ENCODE measurements at regions not wholly inside any gene's neighbourhood (a gene's known extent, or its start where the extent isn't known, plus 50 kb on each side); places are given as distances from the start of the nearest gene placed in this dataset.

- TF ChIP-seq HDGF (IDR thresholded peaks at IDR 0.05; ENCODE audit: borderline replicate concordance) (no peak), NFRKB (IDR thresholded peaks at IDR 0.05) (no peak), SP1 (IDR thresholded peaks at IDR 0.05) (no peak), BHLHE40 (IDR thresholded peaks at IDR 0.05; ENCODE audit: borderline replicate concordance) (no peak), FOXA1 (IDR thresholded peaks at IDR 0.05) (no peak), FOXK2 (IDR thresholded peaks at IDR 0.05) (no peak), LEF1 (IDR thresholded peaks at IDR 0.05; ENCODE audit: borderline replicate concordance) (no peak), L3MBTL2 (conservative IDR thresholded peaks at IDR 0.05) (no peak), FOXM1 (IDR thresholded peaks at IDR 0.05; ENCODE audit: borderline replicate concordance) (no peak), SUZ12 (IDR thresholded peaks at IDR 0.05) (no peak), ARNT (IDR thresholded peaks at IDR 0.05) (no peak), TARDBP (IDR thresholded peaks at IDR 0.05) (no peak), ZNF384 (IDR thresholded peaks at IDR 0.05) (no peak)
- TF ChIP-seq, protein P1, sequence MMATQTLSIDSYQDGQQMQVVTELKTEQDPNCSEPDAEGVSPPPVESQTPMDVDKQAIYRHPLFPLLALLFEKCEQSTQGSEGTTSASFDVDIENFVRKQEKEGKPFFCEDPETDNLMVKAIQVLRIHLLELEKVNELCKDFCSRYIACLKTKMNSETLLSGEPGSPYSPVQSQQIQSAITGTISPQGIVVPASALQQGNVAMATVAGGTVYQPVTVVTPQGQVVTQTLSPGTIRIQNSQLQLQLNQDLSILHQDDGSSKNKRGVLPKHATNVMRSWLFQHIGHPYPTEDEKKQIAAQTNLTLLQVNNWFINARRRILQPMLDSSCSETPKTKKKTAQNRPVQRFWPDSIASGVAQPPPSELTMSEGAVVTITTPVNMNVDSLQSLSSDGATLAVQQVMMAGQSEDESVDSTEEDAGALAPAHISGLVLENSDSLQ (IDR thresholded peaks at IDR 0.05): no peak
Observed at GRCh38 chr5:118556792-118557191, 431.6 kb downstream of the DTWD2 start.

Measured in HEK293T (cell line).